Occipital lobe (tissue), 1 donor: ENCODE measurements at regions not wholly inside any gene's neighbourhood (a gene's known extent, or its start where the extent isn't known, plus 50 kb on each side); places are given as distances from the start of the nearest gene placed in this dataset.
"Not testable (repeated sequence)": the region's sequence is repeated elsewhere in the genome, so short reads cannot be mapped to it uniquely, and the experiment has no call there.

ENCODE experiments used
- DNase-seq: peaks from one replicate; lab custom pipeline; 2025; lab: John Stamatoyannopoulos, UW

DNA sequence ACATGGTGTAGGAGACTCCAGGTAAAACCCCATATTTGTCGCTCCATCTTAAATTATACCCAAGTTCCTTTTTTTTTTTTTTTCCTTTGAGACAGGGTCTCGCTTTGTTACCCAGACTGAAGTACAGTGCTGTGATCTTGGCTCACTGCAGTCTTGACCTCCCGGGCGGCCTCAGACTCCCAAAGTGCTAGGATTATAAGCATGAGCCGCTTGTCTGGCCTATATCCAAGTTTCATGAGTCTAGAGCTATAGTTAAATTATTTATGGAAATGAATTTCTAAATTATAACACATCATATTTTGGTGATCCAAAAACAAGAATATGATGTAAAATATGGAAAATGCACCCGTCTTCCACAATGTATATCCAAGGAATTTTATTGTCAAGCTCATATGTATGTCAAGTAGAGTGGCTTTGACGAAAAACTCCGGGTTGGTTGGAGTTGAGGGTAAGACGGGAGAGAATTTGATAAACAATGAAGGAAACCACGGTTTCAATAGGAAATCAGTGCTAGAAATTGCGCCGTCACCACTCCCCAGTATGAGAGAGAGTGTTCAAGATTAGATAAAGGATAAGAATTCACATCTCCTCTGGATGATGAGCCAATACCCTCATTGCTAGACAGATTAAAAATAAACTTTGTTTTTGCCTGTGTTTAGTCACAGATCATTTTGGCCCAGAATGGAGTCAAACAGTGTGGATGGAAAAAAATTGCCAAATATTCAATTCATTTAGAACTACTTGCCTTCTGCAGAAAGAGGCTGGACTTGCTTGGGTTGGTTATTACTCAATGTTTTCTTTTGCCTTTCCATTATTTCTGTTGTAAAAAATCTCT lies 209.2 kb upstream of the NR2F2 start:
- DNase-seq, result no peak

DNA sequence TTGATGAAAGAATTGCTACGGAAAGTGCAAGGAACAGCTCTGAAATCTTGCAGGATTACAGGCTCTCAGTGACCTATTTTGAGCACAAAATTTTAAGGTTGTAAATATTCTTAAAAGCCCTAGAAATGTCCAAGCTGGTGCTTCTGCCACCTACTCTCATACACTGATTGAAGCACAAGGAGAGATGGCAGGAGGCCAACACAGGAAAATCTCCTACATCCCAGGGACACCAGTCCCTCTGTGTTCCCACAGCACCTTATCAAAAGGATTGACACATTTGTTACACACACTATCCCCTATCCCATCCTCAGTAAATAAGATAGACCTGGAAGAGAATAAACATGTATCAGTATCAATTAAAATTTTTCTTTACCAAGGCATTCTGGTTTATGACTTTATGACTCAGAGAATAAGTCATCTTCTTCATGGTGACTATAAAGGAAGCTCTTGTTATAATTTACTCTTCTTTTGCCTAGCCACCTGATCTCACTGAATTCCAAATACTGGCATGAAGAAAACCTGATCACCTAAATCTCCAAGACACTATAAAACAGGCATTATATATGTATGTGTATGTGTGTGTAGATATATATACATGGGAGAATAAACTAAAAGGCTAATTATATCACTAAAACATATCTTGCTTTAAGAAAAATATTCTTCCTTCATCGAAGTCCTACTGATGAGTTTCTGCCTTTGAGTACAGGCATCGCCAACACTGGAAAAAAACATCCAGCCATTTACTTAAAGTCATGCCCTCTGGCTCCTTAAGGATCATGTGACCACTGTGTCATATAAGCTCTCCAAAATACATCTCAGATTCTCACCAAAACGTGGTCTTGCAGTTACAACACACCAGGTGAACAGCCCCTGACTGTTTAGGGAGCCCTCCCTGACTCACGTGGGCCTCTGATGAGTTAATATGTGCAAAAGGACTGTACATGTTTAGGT lies 208.1 kb upstream of the NR2F2 start:
- no peak for DNase-seq

DNA sequence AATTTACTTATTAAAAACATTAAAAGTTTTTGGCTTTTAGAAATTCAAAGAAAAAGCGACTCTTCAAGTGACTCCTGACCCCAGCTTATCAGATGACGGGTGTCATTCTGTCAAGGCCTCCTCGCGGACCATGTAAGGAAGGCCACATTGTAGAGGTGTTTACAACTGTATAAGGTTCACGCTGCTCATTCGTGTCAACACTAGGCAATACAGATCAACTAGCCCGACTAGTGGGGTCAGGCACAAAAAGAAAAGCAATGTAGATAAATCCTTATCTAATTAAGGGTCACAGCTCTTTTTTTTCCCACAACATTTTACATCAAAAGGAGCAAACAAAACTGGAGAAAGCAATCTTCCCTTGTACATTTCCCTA lies 207.5 kb upstream of the NR2F2 start:
- no peak for DNase-seq

DNA sequence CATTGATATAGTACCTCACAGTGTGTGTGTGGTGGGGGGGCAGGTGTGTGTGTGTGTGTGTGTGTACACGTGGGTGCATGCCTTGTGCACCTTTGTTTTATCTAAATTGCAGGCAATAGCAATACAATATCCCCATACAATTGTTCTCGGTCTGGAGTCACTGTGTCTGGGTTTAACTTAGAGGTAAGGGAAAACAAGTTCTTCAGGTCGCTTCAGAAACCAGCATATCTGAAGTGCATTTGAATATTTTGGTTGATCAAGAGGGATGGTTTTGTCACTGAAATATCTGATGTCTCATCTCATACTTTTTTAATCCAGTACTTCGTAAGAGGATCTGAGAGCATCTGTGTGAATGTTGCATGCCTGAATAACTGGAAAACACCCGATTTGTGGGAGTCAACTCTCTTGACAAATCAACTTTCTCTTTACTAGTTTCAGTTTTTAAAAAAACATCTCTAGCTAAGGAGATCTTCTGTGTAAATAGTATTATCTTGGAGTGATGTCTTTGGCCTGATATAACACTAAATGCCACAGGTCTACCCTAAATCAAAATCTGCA lies 206.8 kb upstream of the NR2F2 start:
- no peak for DNase-seq

DNA sequence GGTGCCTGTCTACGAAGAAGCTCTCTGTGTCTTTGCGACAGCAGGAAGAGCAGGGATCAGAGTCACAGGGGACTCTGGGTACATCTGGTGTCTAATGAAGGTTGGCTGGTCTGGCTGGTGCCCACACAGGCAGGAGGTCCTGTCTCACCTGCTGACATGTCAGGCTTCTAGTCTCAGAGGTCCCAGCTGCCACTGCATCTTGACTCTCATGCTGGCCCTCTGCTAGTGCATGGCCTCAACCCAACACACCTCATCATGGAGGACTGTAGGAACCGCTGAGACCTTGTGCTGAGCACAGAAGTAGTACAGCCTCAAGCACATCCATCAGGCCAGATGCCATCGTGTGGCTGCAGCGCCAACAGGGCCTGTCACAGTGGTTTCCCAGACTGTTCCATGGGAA lies 206.1 kb upstream of the NR2F2 start:
- DNase-seq, result no peak

DNA sequence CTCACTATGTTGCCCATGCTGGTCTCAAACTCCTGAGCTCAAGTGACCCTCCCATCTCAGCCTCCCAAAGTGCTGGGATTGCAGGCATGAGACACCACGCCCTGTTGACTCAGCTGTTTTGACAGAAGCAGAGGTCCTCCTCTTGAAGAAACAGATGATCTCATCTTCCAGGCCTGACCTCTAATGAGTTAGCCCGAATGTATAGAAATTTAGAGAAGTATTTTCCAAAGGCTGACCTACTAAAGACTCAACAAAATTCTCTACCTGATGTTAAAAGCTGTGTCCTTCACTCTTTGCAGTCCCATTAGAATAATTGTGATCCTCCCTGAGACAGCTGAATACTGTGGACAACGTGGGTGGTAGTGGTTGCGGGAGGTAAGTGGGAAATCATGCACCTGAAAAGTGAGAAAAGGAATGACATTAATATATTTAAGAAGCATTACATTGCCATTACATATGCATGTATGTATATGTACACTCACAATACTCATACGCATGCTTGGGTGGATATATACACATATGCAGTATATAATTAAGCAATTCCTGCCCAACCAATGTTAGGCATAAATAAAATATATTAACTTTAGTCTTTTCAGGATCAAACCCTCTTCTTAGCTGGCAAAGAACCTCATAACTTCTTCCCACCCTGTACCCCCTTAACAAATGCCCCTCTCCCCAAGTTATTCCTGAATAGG lies 204.6 kb upstream of the NR2F2 start:
- no peak for DNase-seq

DNA sequence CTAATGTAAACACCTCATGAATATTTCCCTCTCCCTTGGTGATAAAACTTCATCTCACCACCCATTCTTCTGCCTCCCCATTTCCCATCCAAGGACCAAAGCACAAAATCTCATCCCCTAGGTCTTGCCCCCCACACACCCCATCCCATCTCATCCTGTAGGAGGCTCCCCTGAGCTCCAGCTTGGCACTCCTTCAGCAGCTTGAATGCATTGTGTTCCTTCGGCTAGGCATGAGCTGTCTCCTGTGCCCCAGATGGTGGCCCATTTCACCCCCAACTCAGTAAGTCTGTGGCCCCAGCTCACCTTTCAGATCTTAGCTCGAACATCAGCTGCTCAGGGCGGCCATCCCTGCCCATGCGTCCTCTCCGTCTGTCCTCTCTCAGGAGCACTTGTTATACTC lies 203.6 kb upstream of the NR2F2 start:
- DNase-seq, result no peak

DNA sequence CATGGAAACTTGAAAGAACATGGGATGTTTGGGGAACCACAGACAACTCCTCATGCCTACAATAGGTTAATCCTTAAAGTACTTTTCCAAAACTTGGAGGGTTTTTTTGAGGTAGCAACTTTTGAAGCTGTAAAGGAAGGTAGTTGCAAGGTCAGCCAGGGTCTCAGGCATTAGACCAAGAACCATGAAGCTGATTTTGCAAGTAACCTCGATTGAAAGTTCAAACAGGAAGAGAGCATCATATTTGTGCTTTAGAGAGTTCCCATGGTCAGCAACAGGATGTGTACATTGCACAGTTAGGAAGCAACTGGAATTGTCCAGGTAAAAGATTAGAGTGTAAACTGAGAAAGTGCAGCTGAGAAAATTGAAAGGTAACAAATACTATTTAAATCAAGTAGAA lies 199.8 kb upstream of the NR2F2 start:
- DNase-seq, result no peak

DNA sequence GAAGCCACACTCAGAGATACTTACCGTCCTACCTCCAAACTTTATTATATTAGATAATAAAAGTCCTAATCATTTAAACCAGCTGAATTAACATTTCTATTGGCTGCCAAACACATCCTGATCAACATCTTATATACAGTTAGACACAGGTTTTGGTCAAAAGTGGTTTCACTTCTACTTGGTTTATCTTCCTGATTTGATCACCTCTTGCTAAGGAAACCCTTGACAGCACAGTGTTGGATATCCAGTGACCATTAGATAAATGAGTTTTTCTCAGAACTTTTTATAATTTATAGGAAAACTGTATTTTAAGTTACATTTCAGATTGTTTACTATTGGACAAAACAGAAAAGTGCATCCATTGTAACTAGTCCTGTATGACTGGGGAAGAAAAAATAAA lies 198.4 kb upstream of the NR2F2 start:
- DNase-seq, result no peak

DNA sequence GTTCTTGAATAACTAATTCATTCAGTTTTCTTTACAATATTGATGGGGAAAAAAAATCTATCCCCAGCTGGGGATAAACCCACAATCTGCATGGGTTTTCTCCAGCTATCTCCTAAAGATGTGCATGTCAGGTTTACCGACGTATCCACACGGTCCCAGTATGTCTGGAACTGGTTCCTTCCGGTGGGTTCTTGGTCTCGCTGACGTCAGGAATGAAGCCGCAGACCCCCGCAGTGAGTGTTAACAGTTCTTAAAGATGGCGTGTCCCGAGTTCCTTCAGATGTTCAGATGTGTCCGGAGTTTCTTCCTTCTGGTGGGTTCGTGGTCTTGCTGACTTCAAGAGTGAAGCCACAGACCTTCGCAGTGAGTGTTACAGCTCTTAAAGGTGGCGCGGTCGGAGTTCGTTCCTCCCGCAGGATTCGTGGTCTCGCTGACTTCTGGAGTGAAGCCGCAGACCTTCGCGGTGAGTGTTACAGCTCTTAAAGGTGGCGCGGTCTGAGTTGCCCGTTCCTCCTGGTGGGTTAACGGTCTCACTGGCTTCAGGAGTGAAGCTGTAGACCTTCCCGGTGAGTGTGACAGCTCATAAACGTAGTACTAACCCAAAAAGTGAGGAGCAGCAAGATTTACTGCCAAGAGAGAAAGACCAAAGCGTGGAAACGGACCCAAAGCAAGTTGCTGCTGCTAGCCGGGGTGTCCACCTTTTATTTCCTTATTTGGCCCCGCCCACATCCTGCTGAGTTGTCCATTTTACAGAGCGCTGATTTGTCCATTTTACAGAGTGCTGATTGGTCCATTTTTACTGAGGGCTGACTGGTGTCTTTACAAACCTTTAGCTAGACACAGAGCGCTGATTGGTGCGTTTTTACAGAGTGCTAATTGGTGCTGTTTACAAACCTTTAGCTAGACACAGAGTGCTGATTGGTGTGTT lies 195.1 kb upstream of the NR2F2 start:
- no peak for DNase-seq

DNA sequence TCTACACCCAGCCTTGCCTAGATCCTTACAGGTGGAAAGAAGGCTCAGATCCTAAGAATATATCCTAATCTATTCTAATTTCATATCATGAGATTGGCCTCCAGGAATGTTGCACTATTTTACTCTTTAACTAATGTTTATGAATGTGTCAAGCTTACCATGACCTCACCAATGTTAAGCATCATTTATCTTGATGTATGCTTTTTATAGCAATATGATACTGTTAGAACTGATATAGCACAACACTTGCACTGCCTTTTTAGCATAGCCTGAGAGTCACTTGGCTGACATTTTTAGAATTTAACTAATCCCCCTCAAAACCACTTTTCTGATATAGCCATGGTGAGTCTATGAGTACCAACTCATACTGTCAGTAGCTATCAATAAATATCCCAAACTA lies 191.5 kb upstream of the NR2F2 start:
- no peak for DNase-seq

DNA sequence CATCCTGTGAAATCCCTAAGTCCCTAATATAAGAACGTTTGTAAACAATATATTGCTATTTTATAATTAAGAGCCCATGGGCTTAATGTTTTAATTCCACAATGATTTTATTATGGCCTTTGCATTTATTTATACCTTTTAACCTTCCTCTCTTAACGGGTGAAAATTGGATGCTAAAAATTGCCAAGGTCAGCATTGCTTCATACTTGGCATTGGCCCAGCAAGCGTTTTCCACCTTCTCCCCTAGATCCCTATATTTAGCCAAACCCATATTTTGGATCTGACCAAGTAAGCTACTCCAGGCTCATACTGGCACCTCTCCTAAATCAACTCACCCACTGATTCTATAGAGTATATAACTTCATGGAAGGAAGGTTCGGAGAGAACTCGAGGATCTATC lies 188.0 kb upstream of the NR2F2 start:
- no peak for DNase-seq

DNA sequence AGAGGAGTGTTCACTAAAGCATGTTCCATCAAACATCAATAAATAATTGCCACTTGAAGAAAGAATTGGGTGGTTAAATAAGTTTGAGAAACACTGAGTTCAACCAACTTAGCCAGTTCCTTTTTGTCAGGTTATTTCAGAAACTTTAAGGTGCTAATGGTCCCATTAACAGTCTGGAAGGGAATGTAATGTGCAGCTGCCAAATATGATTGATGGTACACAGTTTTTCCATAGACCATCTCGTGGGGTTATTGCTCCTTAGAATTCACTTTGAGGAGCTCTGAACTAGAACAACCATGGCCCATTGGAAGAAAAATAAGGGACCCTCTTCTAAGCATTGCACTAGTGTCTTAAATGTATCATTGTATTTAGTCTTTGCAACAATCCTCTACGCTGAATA lies 185.8 kb upstream of the NR2F2 start:
- DNase-seq, result no peak

DNA sequence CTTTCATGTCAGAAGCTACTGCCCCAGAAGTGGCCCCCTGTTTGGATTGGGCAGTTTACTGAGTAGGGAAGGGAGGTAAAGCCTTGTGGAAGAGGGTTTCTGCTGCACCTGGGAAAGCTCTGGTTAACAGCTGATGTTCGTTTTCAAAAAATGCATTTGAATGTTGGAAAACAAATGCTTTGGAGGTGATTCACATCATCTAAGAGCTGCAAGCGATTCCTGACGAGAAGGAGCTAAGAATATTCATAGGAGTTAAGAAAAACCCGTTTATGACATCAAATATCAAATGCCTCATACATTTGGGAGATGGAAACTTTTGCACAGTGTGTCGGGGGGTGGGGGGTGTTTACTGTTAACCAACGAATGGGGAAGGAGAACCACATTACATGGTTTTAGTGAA lies 183.8 kb upstream of the NR2F2 start:
- no peak for DNase-seq

DNA sequence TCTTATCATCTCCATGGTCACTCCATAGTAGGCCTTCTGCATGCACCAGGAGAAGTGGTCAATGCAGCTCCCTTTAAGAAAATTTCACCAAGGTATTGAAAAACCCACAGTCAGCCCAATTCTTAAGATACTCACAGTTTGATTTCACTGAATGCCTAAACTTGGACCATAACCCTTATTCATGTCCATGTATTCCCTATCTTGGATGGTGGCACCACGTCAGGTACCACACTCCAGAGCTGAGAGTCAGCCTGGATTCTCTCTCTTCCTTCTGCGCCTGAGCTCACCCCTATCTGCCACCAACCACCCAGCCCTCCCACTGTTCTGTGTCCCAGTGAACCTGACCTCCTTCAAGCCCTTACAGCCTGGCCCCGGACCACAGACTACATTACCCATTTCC lies 183.2 kb upstream of the NR2F2 start:
- DNase-seq, result no peak

DNA sequence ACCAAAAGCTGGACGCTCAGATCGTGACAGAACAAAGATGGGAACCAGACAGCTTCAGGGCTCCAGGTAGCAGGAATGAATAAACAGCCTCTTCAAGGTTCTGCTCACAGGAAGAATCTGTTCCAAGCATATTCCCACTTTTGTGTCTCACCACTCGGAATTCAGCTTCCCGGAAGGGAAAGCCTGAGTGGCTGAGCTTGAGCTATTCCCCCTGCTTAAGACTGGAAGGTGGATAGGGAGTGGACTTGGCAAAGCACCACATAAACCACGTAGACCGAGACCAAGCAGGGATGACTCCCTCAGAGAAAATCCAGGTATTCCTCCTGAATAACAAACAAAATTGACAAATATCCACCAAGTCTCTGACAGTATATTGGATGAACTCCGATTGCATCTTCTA lies 180.2 kb upstream of the NR2F2 start:
- DNase-seq, result no peak

DNA sequence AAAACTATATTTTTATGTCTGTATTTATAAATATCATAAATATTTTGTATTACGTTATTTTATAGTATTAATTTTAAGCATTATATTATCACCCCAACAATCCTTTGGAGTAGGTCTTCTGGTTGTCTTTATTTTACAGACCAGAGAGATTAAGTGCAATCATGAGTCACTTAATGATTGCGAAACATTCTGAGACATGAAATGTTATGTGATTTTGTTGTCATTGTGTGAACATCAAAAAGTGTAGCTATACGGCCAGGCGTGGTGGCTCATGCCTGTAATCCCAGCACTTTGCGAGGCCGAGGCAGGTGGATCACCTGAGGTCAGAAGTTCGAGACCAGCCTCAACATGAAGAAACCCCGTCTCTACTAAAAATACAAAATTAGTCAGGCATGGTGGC lies 178.8 kb upstream of the NR2F2 start:
- not testable (repeated sequence) for DNase-seq

DNA sequence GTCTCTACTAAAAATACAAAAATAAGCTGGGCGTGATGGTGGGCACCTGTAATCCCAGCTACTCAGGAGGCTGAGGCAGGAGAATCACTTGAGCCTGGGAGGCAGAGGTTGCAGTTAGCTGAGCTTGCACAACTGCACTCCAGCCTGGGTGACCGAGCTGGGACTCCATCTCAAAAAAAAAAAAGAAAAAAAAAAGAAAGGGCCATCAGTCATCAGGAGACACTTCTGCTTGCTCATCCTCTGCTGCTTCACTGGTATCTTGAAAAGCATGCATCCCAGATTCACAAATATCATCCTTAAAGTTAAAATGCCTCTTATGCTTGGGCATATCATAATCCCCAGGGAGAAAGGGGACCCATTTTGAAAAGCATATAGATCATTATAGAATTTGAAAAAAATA lies 176.6 kb upstream of the NR2F2 start:
- DNase-seq, result no peak

DNA sequence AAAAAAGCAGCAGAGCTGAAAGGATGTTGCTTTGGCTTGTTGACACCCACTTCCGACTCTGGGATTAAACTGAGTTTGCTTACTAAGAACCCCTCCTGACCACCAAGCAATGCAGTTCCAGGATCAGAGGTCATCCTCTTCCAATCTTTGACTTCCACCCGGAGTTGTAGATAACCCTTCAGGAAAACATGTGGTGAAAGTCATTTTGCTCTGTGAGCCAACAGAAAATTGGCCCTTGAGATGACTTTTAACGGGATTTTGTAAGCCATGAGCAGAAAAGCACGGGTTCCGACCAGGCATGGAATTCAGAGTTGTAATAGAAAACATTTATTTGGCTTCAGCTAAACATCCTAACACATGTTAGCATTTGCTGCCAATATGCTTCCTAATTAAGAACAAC lies 171.6 kb upstream of the NR2F2 start:
- no peak for DNase-seq

DNA sequence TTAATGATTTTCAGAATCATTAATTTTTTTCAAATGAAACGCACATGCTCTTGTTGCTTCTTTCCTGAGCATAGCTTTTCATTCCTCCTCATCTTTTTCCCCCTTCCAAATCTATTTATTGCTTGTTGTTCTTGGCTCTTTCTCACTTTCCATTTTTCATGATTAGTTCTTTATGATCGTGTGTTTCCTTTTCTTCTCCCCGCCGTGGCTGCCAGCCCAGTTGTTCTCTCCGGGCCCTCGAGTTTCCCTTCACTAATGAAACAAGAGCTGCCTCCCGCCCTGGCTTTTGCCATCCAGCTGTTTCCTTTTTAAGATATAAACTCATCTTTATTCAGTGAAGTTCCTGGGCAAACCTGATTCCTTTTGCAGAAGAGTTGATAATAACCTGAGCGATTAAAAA lies 170.2 kb upstream of the NR2F2 start:
- DNase-seq, result no peak

DNA sequence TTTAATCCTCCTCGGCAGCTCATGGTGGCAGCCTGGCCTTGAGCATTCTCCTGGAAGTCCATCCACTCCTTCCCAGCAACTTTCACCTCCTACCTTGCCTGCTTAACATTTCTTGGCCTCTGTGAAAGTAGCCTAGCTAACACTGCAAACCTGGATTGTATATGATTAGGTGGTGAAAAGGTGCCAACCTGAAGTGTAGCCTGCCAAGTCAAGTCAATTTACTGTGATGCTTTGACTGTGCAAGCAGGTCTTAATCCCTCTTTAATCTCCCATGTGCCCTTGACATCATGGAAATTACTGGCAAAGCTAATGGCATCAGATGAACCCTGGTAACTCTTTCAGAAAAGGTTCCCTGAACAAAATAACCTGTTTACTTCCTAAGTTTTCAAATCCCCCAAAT lies 169.7 kb upstream of the NR2F2 start:
- DNase-seq, result no peak
